ENCODE measurements at regions not wholly inside any gene's neighbourhood (a gene's known extent, or its start where the extent isn't known, plus 50 kb on each side); places are given as distances from the start of the nearest gene placed in this dataset.
A peak's percentile ranks its signal among the peaks of the same experiment; 100 is the strongest.

DNA sequence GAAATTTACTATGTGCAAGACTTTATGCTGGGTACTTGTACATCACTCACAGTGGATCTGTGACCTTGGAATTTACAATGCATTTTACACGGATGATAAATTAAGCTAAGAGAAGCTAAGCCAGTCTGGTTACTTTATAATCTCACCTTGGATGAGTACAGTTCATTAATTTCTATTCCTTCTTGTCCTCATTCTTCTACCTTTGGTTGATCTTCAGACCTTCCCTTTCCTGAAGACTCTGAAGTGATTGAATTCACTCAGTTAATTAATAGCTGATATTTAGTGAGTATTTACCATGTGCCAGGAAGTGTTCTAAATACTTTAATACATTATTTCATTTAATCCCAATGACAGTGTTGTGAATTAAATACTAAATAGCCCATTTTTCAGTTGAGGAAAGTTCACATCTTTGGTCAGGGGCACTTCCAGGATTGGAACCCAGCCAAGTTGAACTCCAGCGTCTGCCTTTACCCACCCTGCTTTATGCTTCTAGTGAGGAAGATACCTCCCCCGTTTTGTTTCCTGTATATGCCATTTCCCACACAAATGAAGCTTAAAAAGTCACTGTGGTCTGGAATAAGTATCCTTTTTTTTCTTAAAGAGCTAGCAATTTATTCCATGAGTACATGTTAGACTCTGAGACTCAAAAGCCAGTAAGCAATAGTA lies 146.6 kb downstream of the TLR5 start:
- H3K4me1 Mint-ChIP-seq (ENCODE audit: insufficient read depth, unreplicated experiment) = peaks cover 30% of the 10 kb centered on the region
- TF ChIP-seq, protein P1, sequence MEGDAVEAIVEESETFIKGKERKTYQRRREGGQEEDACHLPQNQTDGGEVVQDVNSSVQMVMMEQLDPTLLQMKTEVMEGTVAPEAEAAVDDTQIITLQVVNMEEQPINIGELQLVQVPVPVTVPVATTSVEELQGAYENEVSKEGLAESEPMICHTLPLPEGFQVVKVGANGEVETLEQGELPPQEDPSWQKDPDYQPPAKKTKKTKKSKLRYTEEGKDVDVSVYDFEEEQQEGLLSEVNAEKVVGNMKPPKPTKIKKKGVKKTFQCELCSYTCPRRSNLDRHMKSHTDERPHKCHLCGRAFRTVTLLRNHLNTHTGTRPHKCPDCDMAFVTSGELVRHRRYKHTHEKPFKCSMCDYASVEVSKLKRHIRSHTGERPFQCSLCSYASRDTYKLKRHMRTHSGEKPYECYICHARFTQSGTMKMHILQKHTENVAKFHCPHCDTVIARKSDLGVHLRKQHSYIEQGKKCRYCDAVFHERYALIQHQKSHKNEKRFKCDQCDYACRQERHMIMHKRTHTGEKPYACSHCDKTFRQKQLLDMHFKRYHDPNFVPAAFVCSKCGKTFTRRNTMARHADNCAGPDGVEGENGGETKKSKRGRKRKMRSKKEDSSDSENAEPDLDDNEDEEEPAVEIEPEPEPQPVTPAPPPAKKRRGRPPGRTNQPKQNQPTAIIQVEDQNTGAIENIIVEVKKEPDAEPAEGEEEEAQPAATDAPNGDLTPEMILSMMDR (IDR thresholded peaks at IDR 0.05; ENCODE audit: unreplicated experiment) = no peak
- no peaks in the 10 kb centered on the region for H3K36me3 Mint-ChIP-seq (ENCODE audit: insufficient read depth, unreplicated experiment)
- no peak overlapping the region for H3K4me3 Mint-ChIP-seq (ENCODE audit: unreplicated experiment)
- H3K9me3 Mint-ChIP-seq (ENCODE audit: unreplicated experiment) = no peaks in the 10 kb centered on the region
- intact Hi-C loops (cut with micrococcal nuclease) = no loop called here
- no TSS peak for BruUV-seq (replicated peaks)
- ChIA-PET CTCF (interaction anchor here (0.6 to 1.4 kb wide), 5 partner anchors 9 to 180 kb away, joined by 3 to 6 read pairs (median 3); no protein-coding TSS in a partner anchor), POLR2A (interaction anchor here (0.6 to 1.6 kb wide), 6 partner anchors 10 to 407 kb away, joined by 3 to 5 read pairs (median 3); partner anchors contain the start of gene TAF1A)
- peaks cover 17% of the 10 kb centered on the region for H3K27me3 Mint-ChIP-seq (ENCODE audit: insufficient read depth, unreplicated experiment)
- H3K27ac Mint-ChIP-seq (ENCODE audit: low read depth, unreplicated experiment) = no peak overlapping the region
- no peak for DNase-seq (ENCODE audit: unreplicated experiment)

DNA sequence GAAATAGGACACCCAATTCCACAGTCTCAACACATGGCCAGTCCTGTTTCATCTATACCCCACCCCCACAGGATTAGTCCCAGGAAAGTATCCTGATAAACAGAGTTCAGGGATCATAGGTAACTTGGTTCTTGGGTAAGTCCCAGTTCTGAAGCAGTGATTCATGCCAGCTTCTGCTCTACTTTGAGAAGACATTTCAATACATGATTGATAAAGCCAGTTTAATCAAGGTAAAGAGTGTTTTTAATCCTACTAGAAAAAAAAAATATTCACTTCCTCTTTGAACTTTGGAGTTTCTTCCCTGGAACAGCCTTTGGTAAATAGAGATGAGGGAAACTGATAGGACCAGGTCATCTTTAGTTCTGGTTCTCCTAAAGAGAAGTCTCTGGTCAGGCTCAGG lies 142.4 kb downstream of the TLR5 start:
- ChIA-PET POLR2A (interaction anchor here (1.0 kb wide), 1 partner anchor 48 kb away, joined by 3 read pairs; no protein-coding TSS in a partner anchor), CTCF (interaction anchor here (0.8 kb wide), 1 partner anchor 207 kb away, joined by 3 read pairs; no protein-coding TSS in a partner anchor)
- intact Hi-C loops (cut with micrococcal nuclease) = no loop called here
- peak; percentile 18 for DNase-seq (ENCODE audit: unreplicated experiment)
- peaks cover 17% of the 10 kb centered on the region for H3K27me3 Mint-ChIP-seq (ENCODE audit: insufficient read depth, unreplicated experiment)
- no TSS peak for BruUV-seq (replicated peaks)
- H3K36me3 Mint-ChIP-seq (ENCODE audit: insufficient read depth, unreplicated experiment) = no peaks in the 10 kb centered on the region
- H3K4me1 Mint-ChIP-seq (ENCODE audit: insufficient read depth, unreplicated experiment) = peaks cover 23% of the 10 kb centered on the region
- no peaks in the 10 kb centered on the region for H3K9me3 Mint-ChIP-seq (ENCODE audit: unreplicated experiment)
- TF ChIP-seq, protein P1 (IDR thresholded peaks at IDR 0.05; ENCODE audit: unreplicated experiment) = no peak
- no peak overlapping the region for H3K4me3 Mint-ChIP-seq (ENCODE audit: unreplicated experiment)
- H3K27ac Mint-ChIP-seq (ENCODE audit: low read depth, unreplicated experiment) = no peak overlapping the region

DNA sequence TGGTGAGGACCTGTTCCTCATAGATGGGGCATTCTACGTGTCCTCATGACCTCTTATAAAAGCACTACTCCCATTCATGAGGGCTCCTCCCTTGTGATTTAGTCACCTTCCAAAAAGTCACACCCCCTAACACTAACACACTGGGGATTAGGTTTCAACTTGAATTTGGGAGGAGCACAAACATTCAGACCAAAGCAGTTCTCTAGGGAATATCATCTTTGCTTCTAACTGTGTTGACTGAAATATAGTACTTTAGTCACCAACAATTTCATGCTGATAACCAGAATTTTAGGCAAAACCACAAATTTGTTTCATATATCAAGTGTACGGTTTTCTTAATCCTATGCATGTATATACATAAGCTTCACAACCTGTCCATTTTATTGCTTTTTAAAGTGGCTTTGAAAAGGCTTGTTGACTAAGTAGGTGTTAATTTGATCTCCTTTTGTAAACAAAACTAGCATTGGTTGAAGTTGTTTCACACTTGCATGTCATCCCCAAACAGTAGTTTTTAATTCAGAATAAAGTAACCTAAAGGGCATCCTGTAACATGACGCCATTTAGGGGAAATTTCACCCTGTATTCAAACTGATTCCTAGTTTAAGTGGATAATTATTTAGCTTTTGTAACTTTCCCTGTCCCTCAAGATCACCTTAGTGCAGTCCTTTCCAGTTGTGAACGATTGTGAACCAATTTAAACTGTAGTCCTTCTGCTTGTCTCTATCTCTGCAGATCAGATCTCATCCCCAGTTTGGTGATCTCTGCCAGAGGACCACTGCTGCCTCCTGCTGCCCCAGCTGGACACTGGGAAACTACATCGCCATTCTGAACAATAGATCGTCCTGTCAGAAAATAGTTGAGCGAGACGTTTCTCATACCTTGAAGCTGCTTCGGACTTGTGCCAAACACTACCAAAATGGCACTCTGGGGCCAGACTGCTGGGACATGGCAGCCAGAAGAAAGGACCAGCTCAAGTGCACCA lies 141.1 kb downstream of the TLR5 start:
- Mint-ChIP-seq H3K9me3 (ENCODE audit: unreplicated experiment) (no peaks in the 10 kb centered on the region), H3K27ac (ENCODE audit: low read depth, unreplicated experiment) (no peak overlapping the region), H3K4me1 (ENCODE audit: insufficient read depth, unreplicated experiment) (peaks cover 11% of the 10 kb centered on the region), H3K36me3 (ENCODE audit: insufficient read depth, unreplicated experiment) (no peaks in the 10 kb centered on the region), H3K4me3 (ENCODE audit: unreplicated experiment) (no peak overlapping the region), H3K27me3 (ENCODE audit: insufficient read depth, unreplicated experiment) (peaks cover 6% of the 10 kb centered on the region)
- no TSS peak for BruUV-seq (replicated peaks)
- peak; percentile 86 for DNase-seq (ENCODE audit: unreplicated experiment)
- POLR2A ChIA-PET = interaction anchor here (0.6 to 1.0 kb wide), 3 partner anchors 10 to 358 kb away, joined by 3 read pairs; no protein-coding TSS in a partner anchor
- intact Hi-C loops (cut with micrococcal nuclease) = no loop called here
- CTCF ChIA-PET = interaction anchor here (1.0 to 1.1 kb wide), 2 partner anchors 9 to 88 kb away, joined by 3 to 4 read pairs; no protein-coding TSS in a partner anchor
- TF ChIP-seq, protein P1 (IDR thresholded peaks at IDR 0.05; ENCODE audit: unreplicated experiment) = no peak

DNA sequence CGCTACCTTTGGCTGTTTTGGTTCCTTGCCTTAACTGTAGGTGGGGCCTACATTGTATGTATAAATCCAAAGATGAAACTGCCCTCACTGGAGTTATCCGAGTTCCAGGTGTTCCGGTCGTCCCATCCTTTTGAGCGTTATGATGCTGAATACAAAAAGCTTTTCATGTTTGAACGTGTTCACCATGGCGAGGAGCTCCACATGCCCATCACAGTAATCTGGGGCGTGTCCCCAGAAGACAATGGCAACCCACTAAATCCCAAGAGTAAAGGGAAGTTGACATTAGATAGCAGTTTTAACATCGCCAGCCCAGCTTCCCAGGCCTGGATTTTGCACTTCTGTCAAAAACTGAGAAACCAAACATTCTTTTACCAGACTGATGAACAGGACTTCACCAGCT lies 139.5 kb downstream of the TLR5 start:
- TF ChIP-seq, protein P1 (IDR thresholded peaks at IDR 0.05; ENCODE audit: unreplicated experiment) = no peak
- Mint-ChIP-seq H3K9me3 (ENCODE audit: unreplicated experiment) (no peaks in the 10 kb centered on the region), H3K4me3 (ENCODE audit: unreplicated experiment) (no peak overlapping the region), H3K27ac (ENCODE audit: low read depth, unreplicated experiment) (no peak overlapping the region), H3K4me1 (ENCODE audit: insufficient read depth, unreplicated experiment) (peaks cover 11% of the 10 kb centered on the region), H3K27me3 (ENCODE audit: insufficient read depth, unreplicated experiment) (no peaks in the 10 kb centered on the region), H3K36me3 (ENCODE audit: insufficient read depth, unreplicated experiment) (no peaks in the 10 kb centered on the region)
- intact Hi-C loops (cut with micrococcal nuclease) = no loop called here
- CTCF ChIA-PET = interaction anchor here (0.6 to 1.3 kb wide), 4 partner anchors 55 to 210 kb away, joined by 3 to 4 read pairs (median 4); no protein-coding TSS in a partner anchor
- no TSS peak for BruUV-seq (replicated peaks)
- POLR2A ChIA-PET = interaction anchor here (0.9 to 1.3 kb wide), 2 partner anchors 15 to 485 kb away, joined by 5 to 7 read pairs; no protein-coding TSS in a partner anchor
- no peak for DNase-seq (ENCODE audit: unreplicated experiment)

Data from MCF 10A (cell line).